Heart left ventricle (tissue), 16 donors: ENCODE measurements at regions not wholly inside any gene's neighbourhood (a gene's known extent, or its start where the extent isn't known, plus 50 kb on each side); places are given as distances from the start of the nearest gene placed in this dataset.

Source experiments
- ATAC-seq, 4 donors: fragments of 200-7000 bp; cut with Tn5 transposase; one replicate each; pipeline ENCODE4 v1.9.1; 2020 to 2022; ENCODE audit warnings: moderate library complexity in 4 of 4, mild to moderate bottlenecking in 3 of 4, moderate number of reproducible peaks in 1 of 4
- DNase-seq, 5 donors: peaks; one replicate each; pipeline ENCODE4 v3.0.0-alpha.2; 2020
- H3K27ac ChIP-seq, 12 donors: fragments of 200-600 bp; sonication (generic) in 4 of 12; one replicate each; pipeline versions ENCODE4 v1.5.0 to v1.8.0; 2016 to 2022; ENCODE audit warnings: mild to moderate bottlenecking in 2 of 12
- H3K27me3 ChIP-seq, 9 donors: fragments of 200-600 bp; sonication (generic) in 2 of 9; one replicate each; pipeline versions ENCODE4 v1.5.1 to v1.8.0; 2016 to 2022; ENCODE audit warnings: mild to moderate bottlenecking in 3 of 9
- H3K36me3 ChIP-seq, 9 donors: fragments of 200-600 bp; sonication (generic) in 2 of 9; one replicate each; pipeline versions ENCODE4 v1.5.0 to v1.8.0; 2018 to 2022; ENCODE audit warnings: mild to moderate bottlenecking in 2 of 9
- H3K4me1 ChIP-seq, 12 donors: fragments of 200-600 bp; sonication (generic) in 4 of 12; one replicate each; pipeline versions ENCODE4 v1.5.0 to v1.8.0; 2016 to 2022; ENCODE audit warnings: mild to moderate bottlenecking in 3 of 12
- H3K4me3 ChIP-seq, 12 donors: fragments of 200-600 bp; sonication (generic) in 4 of 12; one replicate each; pipeline versions ENCODE4 v1.5.0 to v1.8.0; 2017 to 2022; ENCODE audit warnings: mild to moderate bottlenecking in 9 of 12, moderate library complexity in 4 of 12
- H3K9me3 ChIP-seq, 12 donors: fragments of 200-600 bp; sonication (generic) in 4 of 12; one replicate each; pipeline versions ENCODE4 v1.5.0 to v1.8.0; 2016 to 2022; ENCODE audit warnings: mild to moderate bottlenecking in 1 of 12
- POLR2A ChIP-seq, 2 donors: fragments of 450-650 bp; IDR thresholded peaks; one replicate each; pipeline ENCODE4 v1.6.1; 2017; ENCODE audit warnings: antibody characterized with exemption in 2 of 2, mild to moderate bottlenecking in 2 of 2, moderate library complexity in 2 of 2
- WGBS, 4 donors: extraction: QIAGEN DNeasy Blood & Tissue Kit in 2 of 4; methylation state at CpG; one replicate each; pipeline versions ENCODE4 v1.1.5 to v1.1.7; 2013 to 2018; 5-methylcytosine and 5-hydroxymethylcytosine counted together
- intact Hi-C, 10 donors: fragments of 100-400 bp; cut with DNase I; formaldehyde crosslinking; loops; one replicate each; pipeline versions ENCODE4 v1.11.1 to v1.14.2; 2022
- TF ChIP-seq, protein P1 (sequence below), 12 donors: fragments of 200-600 bp; sonication (generic) in 4 of 12; IDR thresholded peaks; one replicate each; pipeline versions ENCODE4 v1.5.0 to v1.8.0; 2018 to 2022; ENCODE audit warnings: antibody characterized with exemption in 12 of 12, mild to moderate bottlenecking in 5 of 12
- donor health status: ischemic (EF 13 %, LVEDD 7.1; RV severe dilation, severe dysfunction).
- donor health status: healthy with polysubstance abuse.
- donor health status: DM: no; HTN: yes; CAD: no.
- donor health status: DM: no; HTN: no; CAD: no.
- donor health status: ischemic (EF 25% LVEDD 6.9; RV normal size, moderate dysfunction).
- donor health status: ischemic (EF 25% LVEDD 5.7; RV mildly dilated, moderate dysfunction).
- donor health status: healthy.
- donor health status: DM: yes; HTN: yes; CAD: no.
- donor health status: ischemic (EF 35%, LVEDD 5.7; RV mildly dilated, moderate dysfunction).
- donor health status: nonischemic (EF 11% LVEDD 7.7; RV severe dilation, severe dysfunction).
- donor health status: DM: yes; HTN: yes; CAD: no.
- donor health status: PGD.
- donor health status: ischemic (EF 29% LVEDD 5.4; RV normal size, mild dysfunction).
- donor health status: nonischemic (EF 23%, LVEDD 6.1; RV moderate dilation, normal function).

- intact Hi-C loops = no loop called here
- TF ChIP-seq, protein P1, sequence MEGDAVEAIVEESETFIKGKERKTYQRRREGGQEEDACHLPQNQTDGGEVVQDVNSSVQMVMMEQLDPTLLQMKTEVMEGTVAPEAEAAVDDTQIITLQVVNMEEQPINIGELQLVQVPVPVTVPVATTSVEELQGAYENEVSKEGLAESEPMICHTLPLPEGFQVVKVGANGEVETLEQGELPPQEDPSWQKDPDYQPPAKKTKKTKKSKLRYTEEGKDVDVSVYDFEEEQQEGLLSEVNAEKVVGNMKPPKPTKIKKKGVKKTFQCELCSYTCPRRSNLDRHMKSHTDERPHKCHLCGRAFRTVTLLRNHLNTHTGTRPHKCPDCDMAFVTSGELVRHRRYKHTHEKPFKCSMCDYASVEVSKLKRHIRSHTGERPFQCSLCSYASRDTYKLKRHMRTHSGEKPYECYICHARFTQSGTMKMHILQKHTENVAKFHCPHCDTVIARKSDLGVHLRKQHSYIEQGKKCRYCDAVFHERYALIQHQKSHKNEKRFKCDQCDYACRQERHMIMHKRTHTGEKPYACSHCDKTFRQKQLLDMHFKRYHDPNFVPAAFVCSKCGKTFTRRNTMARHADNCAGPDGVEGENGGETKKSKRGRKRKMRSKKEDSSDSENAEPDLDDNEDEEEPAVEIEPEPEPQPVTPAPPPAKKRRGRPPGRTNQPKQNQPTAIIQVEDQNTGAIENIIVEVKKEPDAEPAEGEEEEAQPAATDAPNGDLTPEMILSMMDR (IDR thresholded peaks at IDR 0.05) = no peak
- TF ChIP-seq POLR2A (IDR thresholded peaks at IDR 0.05) = no peak
- no peak for DNase-seq
- 74 to 95% (median 84%) methylated on average over 4 of the region's 4 CpGs for WGBS, 4 donors
- no peaks in the 10 kb centered on the region for H3K36me3 ChIP-seq
- H3K27me3 ChIP-seq = no peaks in the 10 kb centered on the region
- H3K9me3 ChIP-seq = peaks cover 0 to 12% (median 0%) of the 10 kb centered on the region in 12 donors
- no peak overlapping the region for H3K27ac ChIP-seq
- peaks cover 0 to 15% (median 7%) of the 10 kb centered on the region in 12 donors for H3K4me1 ChIP-seq
- no peak for ATAC-seq
- no peak overlapping the region for H3K4me3 ChIP-seq
Measured at GRCh38 chr22:27676545-27677213, 124.9 kb downstream of the MN1 start.

GRCh38 chr22:27677905-27678458 lies 123.6 kb downstream of the MN1 start:
- no peak overlapping the region for H3K27ac ChIP-seq
- peaks cover 0 to 12% (median 0%) of the 10 kb centered on the region in 12 donors for H3K9me3 ChIP-seq
- no peak for DNase-seq
- intact Hi-C loops = no loop called here
- H3K4me3 ChIP-seq = no peak overlapping the region
- H3K4me1 ChIP-seq = peaks cover 0 to 15% (median 7%) of the 10 kb centered on the region in 12 donors
- H3K36me3 ChIP-seq = no peaks in the 10 kb centered on the region
- WGBS, 4 donors = 84 to 95% (median 88%) methylated on average over 27 of the region's 27 CpGs
- ATAC-seq = no peak
- TF ChIP-seq, protein P1 (IDR thresholded peaks at IDR 0.05) = no peak
- TF ChIP-seq POLR2A (IDR thresholded peaks at IDR 0.05) = no peak
- H3K27me3 ChIP-seq = no peaks in the 10 kb centered on the region

DNA sequence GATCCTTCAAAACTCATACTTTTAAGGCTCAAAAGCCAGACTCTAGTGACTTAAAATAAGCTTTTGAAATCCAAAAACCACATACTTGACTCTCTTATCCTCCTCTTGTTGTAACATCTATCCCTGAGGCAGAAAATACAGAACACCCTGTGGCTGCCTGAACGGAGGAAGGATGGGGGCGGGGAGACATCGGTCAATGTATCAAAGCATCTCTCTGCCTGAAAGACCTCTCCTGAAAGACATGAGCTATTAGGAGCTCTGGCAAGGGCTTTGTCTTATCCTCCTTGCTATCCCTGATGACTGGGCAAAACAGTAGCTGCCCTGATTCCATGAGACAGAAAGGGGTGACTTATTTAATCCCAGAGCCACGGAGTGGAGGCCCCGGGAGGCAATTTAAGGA lies 122.4 kb downstream of the MN1 start:
- ATAC-seq (no peak), DNase-seq (no peak)
- no peaks in the 10 kb centered on the region for H3K27me3 ChIP-seq
- H3K36me3 ChIP-seq = no peaks in the 10 kb centered on the region
- H3K4me3 ChIP-seq = no peak overlapping the region
- no peak overlapping the region for H3K27ac ChIP-seq
- 72 to 81% (median 76%) methylated on average over 4 to 5 of the region's 5 CpGs for WGBS, 4 donors
- H3K4me1 ChIP-seq = peaks cover 0 to 6% (median 1%) of the 10 kb centered on the region in 12 donors
- TF ChIP-seq POLR2A (IDR thresholded peaks at IDR 0.05) = no peak
- TF ChIP-seq, protein P1 (IDR thresholded peaks at IDR 0.05) = no peak
- H3K9me3 ChIP-seq = peaks cover 0 to 12% (median 0%) of the 10 kb centered on the region in 12 donors
- intact Hi-C loops = no loop called here

DNA sequence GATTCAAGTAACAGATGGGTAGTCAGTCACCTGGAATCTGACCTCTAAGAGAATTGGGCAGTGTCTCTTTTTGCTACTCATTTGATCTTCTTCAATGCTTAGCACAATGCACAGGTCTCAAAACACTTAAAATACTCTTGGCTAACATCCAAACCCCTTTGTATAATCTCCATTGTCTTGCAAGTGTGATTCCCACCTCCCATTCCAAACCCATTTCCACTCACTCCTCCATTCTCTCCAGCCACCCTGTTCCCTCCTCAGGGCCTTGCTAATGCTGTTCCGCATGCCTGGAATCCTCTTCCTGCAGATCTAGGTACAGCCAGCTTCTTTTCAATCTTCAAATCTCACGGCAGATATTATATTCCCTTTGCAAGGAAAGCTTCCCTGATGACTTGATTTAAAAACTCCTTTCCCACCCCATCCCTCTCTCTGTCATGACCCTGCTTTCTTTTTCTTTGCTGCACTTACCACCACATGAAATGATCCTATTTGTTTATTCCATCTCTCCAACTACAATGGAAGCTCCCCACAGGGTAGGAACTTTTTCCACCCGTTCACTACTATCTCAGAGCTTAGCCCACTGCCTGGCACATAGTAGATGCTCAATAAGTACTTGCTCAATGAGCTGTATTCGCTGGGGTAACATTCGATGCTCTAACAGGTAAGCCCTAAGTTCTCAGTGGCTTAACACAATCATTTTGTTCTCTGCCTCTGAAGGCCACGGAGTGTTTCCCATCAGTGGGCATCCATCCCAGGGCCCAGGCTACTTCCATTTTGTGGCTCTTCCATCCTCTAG lies 121.7 kb downstream of the MN1 start:
- H3K4me3 ChIP-seq = no peak overlapping the region
- TF ChIP-seq POLR2A (IDR thresholded peaks at IDR 0.05) = no peak
- TF ChIP-seq, protein P1 (IDR thresholded peaks at IDR 0.05) = no peak
- peaks cover 0 to 4% (median 0%) of the 10 kb centered on the region in 12 donors for H3K4me1 ChIP-seq
- no peaks in the 10 kb centered on the region for H3K36me3 ChIP-seq
- intact Hi-C loops = loop anchor here in 2 of 10 donors (10.0 kb wide), 1 partner anchor 45 kb away; no protein-coding TSS in a partner anchor
- H3K27ac ChIP-seq = no peak overlapping the region
- no peaks in the 10 kb centered on the region for H3K27me3 ChIP-seq
- ATAC-seq (no peak), DNase-seq (no peak)
- H3K9me3 ChIP-seq = peaks cover 0 to 12% (median 0%) of the 10 kb centered on the region in 12 donors
- 91 to 93% (median 93%) methylated on average over 6 of the region's 6 CpGs for WGBS, 4 donors
